Middle frontal gyrus (tissue), 1 donor: ENCODE measurements at regions not wholly inside any gene's neighbourhood (a gene's known extent, or its start where the extent isn't known, plus 50 kb on each side); places are given as distances from the start of the nearest gene placed in this dataset.
A peak's percentile ranks its signal among the peaks of the same experiment; 100 is the strongest.
"Not testable (repeated sequence)": the region's sequence is repeated elsewhere in the genome, so short reads cannot be mapped to it uniquely, and the experiment has no call there.

Experiments used
- DNase-seq: peaks from one replicate; pipeline ENCODE4 v3.0.0-alpha.2; 2015; ENCODE audit warnings: low spot score; ENCODE audit errors: extremely low spot score

- no peak for DNase-seq
Measured at GRCh38 chr2:2620604-2621003, 289.5 kb upstream of the MYT1L start.

GRCh38 chr2:2619995-2620394 is 288.9 kb upstream of the MYT1L start:
- DNase-seq, result no peak

GRCh38 chr2:2614452-2614851 is 283.4 kb upstream of the MYT1L start:
- DNase-seq, result no peak

DNA sequence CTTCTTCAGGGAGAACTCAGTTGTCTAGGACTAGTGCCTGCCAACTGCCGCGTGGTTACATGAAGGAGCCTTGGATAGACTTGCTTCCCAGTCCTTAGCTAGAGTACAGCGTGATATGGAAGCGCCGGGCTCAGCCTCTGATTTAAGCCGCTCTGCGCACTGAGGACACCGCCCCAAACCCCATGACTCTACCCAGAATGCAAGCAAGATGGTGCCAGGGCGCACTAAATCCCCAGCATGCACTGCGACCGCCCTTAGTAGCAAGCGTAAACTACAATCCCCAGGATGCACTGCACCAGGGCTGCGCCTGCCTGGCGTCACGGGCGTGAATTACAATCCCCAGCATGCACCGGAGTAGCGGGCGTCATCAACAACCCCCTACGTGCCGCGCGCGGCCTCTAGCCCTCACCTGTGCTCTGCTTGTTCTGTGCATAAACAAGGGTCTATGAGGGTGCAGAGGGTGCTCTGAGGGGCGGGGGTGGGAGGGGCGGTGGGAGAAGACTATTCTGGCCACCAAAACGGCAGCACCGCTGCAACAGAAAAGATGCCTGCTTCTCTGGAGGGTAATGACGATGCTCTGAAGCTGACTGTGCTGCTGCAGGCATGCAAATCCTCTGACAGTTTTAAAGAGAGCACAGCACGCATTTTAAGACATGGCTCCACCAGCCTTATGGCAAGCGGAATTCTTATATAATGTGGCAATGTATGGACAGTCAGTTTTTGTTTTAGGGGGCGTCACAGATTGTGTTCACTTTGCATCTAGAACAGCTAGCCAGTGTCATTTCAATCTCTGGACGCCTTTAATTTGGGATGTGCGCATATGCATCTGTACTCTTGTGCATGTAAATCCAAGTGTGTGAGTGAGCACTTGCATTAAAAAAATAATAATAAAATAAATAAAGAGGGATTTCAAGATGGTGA is 282.5 kb upstream of the MYT1L start:
- DNase-seq, result peak; percentile 93

- no peak for DNase-seq
Measured at GRCh38 chr2:2610751-2611150, 279.7 kb upstream of the MYT1L start.

GRCh38 chr2:2600366-2600765 is 269.3 kb upstream of the MYT1L start:
- no peak for DNase-seq

DNA sequence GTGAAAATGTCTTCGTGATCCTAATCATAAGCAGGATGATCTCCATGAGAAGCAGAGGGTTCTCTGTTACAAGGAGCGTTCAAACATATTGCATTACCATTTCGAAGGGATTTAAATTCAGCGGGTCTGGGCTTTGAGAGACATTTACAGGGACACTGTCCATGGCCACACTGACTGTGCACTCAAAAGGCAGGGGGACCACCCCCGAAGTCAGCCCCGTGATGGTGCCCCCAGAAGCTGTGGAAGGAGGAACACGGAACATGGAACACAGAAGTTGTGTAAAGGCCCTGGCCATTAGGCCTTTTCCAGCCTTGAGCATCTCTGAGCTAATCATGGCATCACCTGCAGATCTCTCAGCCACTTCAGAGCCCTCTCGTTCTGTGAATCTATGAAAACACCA is 268.4 kb upstream of the MYT1L start:
- no peak for DNase-seq

DNA sequence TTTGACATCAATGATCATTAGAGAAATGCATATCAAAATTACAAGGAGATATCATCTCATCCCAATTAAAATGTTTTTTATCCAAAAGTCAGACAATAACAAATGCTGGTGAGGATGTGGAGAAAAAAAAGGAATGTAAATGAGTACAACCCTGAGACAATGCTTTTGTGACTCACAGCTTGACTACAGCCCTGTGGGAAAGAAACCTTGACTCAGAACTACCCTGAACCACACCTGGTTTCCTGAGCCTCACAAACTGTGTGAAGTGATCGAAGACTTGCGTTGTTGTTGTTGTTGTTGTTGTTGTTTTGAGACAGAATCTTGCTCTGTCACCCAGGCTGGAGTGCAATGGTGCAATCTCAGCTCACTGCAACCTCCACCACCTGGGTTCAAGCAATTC is 266.6 kb upstream of the MYT1L start:
- no peak for DNase-seq

- DNase-seq, result no peak
Measured at GRCh38 chr2:2591542-2591940, 260.5 kb upstream of the MYT1L start.

DNA sequence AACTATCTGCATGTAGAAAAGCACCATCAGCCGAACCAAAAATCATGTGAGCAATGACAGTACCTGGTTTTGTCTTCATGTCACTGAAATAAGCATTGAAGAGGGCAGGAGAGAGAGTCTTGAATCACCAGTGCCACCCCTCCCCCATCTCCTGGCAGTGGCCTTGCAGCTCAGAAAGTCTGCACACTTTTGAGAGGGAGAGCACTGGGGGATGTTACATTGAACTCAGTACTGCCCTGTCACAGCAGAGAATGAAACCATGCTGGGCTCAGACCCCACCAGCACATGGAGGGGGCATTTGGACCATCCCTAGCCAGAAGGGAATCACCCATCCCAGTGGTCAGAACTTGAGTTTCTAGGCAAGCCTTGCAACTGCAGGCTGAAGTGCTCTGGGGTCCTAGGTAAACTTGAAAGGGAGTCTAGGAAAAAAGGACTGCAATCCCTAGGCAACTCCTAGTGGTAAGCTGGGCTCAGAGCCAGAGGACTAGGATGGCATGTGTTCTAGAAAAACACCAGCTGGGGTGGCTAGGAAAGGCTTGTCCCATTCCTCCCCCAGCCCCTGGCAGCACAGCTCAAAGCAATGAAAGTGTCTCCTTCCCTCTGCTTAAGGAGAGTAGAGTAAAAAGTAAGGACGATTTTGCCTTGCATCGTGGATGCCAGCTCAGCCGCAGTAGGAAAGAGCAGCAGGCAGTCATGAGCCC is 259.9 kb upstream of the MYT1L start:
- DNase-seq, result peak; percentile 61

- DNase-seq, result no peak
Measured at GRCh38 chr2:2590141-2590540, 259.1 kb upstream of the MYT1L start.

- DNase-seq, result no peak
Measured at GRCh38 chr2:2588777-2589176, 257.7 kb upstream of the MYT1L start.

- no peak for DNase-seq
Measured at GRCh38 chr2:2587354-2587753, 256.3 kb upstream of the MYT1L start.

- no peak for DNase-seq
Measured at GRCh38 chr2:2586931-2587330, 255.9 kb upstream of the MYT1L start.

GRCh38 chr2:2586068-2586776 is 255.1 kb upstream of the MYT1L start:
- no peak for DNase-seq

DNA sequence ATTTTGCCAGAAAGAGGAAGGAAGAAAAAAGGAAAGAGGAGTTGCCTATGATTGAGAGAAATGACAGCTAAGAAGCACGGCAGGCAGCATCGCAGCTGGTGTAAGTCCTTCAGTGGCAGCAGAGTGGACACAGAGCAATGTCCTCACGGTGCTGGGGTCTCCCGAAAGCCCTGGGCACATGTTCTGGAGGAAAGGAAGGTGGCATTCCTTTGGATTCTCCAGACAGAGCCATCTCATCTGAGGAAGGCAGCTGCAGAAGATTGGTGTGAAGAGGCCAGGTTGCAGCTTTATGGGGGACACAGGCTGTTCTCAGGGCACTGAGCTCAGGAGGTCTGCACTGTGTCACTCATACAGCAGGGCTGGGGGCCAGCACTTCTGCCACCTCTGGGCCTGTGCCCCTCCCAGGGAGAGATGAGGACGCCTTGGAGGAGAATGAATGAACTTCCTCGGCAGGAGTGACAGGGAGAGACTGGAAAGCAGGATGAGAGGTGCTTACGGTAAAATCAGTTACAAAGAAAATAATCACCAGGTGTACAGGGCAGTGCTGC is 252.0 kb upstream of the MYT1L start:
- DNase-seq, result no peak

DNA sequence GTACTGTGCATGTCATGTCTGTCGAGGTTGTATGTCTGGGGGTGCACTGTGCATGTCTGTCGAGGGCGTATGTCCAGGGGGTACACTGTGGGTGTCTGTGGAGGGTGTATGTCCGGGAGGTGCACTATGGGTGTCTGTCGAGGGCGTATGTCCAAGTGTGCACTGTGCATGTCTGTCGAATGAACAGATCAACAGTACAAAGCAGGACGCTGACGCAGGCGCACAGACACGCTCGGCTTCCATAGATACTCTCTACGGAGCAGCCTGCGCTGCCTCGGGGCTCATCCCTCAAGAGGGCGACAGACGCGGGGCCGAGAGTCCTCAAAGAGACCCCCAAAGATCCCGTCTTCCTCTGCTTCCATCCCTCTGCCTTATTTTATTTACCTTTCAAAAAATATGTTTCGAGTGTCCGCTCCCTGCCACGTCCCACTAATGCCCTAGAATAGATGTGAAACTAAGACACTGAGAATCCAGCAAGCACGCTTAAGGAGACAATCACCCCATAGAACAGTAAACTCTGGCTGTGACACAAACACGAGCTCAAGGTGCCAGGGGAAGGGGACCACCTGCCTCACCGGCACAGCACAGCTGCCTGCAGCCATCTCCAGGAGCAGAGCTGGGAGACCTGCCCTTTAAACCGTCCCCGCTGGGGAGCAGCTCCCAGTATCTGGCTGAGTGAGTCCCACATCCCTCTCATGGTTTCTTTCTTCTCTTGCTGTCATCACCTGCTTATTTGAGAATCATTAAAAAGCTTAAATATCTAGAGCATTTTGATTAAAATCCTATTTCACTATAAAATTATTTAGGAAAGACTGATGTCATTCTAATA is 250.5 kb upstream of the MYT1L start:
- DNase-seq, result no peak

- DNase-seq, result not testable (repeated sequence)
Measured at GRCh38 chr2:2580841-2581240, 249.8 kb upstream of the MYT1L start.

GRCh38 chr2:2580341-2580740 is 249.3 kb upstream of the MYT1L start:
- no peak for DNase-seq

GRCh38 chr2:2579814-2580213 is 248.7 kb upstream of the MYT1L start:
- DNase-seq, result no peak

DNA sequence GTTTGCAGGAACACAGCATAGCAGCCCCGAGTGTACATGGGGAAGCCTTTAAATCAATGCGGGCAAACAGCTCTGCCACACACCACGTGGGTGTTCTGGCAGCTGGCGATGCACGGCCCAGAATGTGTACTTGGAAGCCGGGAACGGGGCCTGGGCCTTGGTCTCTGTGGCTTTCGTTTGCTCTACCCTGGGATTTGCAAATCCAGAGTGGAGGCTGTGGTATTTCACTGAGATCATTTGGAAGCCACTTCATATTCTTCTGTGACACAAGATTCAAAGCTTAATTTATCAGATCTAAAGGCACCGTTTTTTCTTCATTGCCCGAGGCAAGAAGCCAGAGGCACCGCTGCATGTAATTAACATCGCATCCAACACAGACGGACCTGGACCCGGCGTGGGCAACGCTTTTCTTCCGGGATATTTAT is 246.3 kb upstream of the MYT1L start:
- DNase-seq, result peak; percentile 73
